HG03045 (cell line): ENCODE measurements at regions not wholly inside any gene's neighbourhood (a gene's known extent, or its start where the extent isn't known, plus 50 kb on each side); places are given as distances from the start of the nearest gene placed in this dataset.

Experiments used
- ATAC-seq: cut with Tn5 transposase; IDR thresholded peaks from one replicate; pipeline ENCODE4 v1.9.1; 2021; ENCODE audit warnings: mild to moderate bottlenecking, moderate library complexity; ENCODE audit not compliant: unreplicated experiment

- ATAC-seq: no peak
These were observed 614.7 kb downstream of the EBF1 start for GRCh38 chr5:158485047-158485446.

- no peak for ATAC-seq
These were observed 615.6 kb downstream of the EBF1 start for GRCh38 chr5:158484150-158484549.

- ATAC-seq: no peak
These were observed 616.3 kb downstream of the EBF1 start for GRCh38 chr5:158483281-158483860.

DNA sequence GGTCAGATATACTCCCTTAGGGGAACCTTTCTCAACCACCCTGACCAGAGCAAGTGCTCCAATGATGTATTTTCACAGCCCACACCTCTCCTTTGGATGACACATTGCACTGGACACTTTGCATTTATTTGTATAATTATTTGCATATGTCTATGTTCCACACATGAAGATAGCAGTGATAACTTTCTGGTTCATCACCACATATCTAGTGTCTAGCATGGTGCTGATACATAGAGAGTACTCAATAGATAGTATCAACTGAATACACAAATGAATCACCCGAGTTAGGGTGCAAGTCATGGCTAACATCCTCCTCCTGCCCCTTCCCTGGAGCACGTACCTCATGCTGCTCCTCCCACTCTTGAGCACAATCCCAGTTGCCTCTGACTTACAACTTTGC lies 617.6 kb downstream of the EBF1 start:
- no peak for ATAC-seq

DNA sequence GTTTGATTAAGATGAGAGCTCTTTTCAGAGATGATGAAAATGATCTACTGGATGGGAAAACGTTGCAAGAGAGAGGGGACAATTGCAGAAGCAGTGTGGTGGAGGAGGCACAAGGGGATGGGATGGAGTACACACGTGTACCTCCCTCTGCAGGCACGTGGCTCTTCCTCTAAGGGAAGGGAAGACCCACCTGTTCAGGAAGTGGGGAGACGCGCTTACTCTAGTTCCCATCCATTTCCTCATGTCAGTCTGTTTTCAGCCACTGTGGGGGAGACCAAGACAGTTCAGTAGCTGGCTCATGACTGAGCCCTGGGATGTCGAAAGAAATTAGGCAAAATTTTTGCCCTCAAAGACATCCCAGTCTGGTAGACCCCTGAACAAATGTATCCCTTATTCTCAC lies 619.2 kb upstream of the CLINT1 start:
- ATAC-seq: no peak

GRCh38 chr5:158477214-158477613 lies 618.3 kb upstream of the CLINT1 start:
- no peak for ATAC-seq

GRCh38 chr5:158473016-158473635 lies 614.2 kb upstream of the CLINT1 start:
- ATAC-seq: no peak

GRCh38 chr5:158471535-158471924 lies 612.6 kb upstream of the CLINT1 start:
- no peak for ATAC-seq

GRCh38 chr5:158470764-158471534 lies 612.0 kb upstream of the CLINT1 start:
- no peak for ATAC-seq

DNA sequence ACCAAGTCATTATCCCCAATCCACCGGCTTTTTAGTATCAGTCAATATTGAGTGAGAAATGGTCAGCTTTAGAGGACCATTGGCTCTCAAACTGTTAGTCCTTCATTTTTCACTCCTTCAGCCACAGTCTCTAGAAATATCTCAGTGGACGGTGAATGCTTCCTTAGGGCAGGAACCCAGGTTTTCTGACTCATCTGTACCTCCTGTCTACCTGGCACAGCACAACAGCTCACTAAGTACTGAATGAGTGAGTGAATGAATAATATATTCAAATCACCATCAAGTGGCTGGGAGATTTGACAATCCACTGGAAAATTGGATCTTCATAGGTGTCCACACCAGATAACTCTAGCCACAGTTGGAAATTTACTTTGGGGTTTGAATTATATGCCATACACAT lies 609.5 kb upstream of the CLINT1 start:
- no peak for ATAC-seq

GRCh38 chr5:158466191-158466590 lies 607.2 kb upstream of the CLINT1 start:
- ATAC-seq: no peak

DNA sequence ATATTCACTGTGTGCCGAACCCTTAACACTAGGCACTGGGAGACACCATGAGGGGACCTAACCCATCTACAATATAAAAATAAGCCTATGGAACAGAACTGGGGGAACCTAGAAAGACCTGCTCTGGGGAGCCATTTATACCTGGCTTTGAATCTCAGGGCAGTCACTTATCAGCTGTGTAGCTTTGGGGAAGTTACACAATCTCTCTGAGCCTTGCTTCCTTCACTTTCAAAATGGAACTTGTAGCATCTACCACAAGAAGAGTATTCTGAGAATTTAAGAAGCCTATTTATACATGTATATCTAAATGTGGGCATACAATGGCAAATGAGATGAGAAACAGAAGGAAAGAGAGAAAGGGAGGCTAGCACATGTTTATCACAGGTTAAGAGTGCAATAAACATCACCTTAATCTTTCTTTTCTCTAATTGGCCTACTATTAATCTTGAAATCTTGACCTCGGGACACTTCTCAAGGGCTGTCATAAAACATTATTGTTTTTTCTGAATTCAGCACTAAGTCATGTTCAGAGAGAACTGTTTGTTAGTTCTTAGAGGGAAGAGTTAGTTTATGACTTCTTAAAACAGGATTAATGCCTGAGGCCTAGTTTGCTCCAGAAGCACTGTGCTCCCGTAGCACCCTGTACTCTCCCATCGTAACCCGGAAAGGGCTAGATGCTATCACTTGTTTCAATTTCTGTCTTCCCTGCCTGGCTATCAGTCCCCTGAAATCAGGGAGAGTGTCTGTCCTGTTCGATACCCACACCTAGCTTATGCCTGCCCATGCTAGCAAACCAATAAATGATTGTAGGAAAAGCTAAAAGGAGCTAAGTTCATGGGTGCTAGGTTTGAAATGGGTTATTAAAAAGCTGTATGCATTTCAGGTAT lies 606.4 kb upstream of the CLINT1 start:
- no peak for ATAC-seq

GRCh38 chr5:158464383-158464782 lies 605.4 kb upstream of the CLINT1 start:
- no peak for ATAC-seq

DNA sequence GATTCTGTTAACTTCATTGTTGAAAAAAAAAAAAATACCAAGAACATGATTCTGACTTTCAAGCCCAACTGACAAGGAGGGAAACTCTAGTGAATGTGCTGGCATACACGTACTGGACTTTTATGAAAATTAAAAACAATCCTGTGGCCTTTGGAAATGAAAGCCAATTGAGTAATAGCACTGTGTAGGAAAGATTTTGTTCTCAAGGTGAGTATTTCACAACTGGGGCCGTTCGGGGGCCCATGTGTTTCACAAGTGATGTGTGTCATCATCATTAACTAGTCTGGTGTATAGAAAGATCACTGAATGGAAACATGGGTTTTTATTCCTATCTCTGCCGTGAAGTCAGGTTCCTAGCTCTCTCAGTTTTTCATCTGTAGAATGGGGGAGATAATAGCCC lies 605.0 kb upstream of the CLINT1 start:
- no peak for ATAC-seq

GRCh38 chr5:158463188-158463587 lies 604.2 kb upstream of the CLINT1 start:
- ATAC-seq: no peak

- no peak for ATAC-seq
These were observed 603.6 kb upstream of the CLINT1 start for GRCh38 chr5:158462349-158463114.

DNA sequence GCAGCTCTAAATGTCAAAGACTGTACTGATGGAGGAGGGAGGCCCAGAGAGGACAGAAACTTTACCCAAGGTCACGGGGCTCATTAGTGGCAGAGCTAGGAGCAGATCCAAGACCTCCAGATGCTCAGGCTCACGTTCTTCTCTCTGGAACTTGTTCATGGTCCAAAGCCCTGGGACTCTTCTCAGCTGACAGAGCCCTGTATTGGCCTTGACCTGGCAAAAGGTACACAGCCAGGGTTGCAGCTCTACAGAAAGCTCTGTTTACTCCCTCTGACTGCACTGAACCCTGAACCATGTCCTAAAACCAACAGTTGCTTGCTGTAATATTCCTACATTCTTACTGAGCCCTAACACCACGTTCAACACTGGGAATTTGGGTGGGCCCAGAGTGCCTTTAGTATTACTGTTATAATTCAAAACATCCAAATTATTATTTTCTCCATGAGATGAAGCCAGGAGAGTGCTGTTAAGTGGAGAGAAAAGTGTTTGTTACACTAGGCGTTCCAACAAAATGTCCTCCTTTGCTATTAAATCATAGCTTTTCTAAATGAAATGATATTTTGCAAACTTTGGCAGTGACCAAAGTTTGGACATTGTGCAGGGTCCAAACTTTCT lies 602.4 kb upstream of the CLINT1 start:
- no peak for ATAC-seq

DNA sequence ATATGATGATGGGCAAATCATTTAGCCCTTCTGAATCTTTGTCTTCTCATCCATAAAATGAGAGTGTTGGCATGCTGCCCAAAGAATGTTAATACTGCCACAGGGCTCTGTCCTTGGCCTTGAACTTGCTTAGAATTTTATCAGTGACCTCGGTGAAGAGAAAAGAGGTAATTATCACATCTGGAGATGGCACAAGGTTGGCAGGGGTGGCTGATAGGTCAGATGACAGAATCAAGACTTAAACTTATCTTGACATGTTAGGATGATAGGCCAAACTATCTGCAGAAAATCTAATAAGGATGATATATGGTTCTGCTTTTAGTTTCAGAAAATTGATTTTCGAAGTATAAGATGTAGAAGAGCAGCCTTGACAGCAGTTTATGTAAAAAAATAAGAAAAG lies 599.1 kb upstream of the CLINT1 start:
- ATAC-seq: no peak

DNA sequence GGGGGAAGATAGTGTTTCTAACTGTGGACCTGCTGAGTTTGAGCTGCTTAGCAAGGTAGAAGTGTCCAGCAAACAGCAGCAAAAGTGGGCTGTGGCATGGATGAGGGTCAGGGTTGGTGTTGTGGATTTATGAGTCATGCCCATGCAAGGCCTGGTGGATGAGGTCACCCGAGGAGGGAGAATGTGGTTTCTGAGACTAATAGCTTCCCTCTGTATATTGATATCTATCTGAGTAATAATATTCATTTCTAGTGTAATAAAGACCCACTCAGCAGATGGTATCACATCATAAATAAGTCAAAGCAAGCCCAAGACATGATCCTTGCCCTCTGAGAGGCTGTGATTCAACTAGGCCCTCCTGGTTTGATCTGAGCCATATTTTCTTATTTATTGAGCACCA lies 597.8 kb upstream of the CLINT1 start:
- ATAC-seq: no peak

DNA sequence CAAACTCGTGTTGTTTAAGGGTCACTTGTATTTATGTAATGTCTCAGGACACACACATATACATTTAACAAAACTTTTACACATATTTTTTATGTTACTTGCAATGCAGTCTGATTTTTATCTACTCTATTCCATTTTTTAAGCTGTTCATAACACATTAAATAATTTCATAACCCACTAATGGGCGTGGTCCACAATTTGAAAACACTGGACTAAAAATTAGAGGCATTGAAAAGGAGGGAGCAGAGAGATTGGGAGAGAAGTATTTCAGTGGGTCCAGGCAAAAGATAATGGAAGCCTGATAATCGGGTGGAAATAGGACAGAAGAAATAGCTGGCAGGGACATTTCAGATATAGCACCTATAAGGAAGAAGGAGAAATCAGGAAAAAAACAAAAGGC lies 597.3 kb upstream of the CLINT1 start:
- ATAC-seq: no peak
